Kidney (tissue), 13 donors: ENCODE measurements at regions not wholly inside any gene's neighbourhood (a gene's known extent, or its start where the extent isn't known, plus 50 kb on each side); places are given as distances from the start of the nearest gene placed in this dataset.

Experiments used
- DNase-seq, 5 donors: peaks; one replicate each; pipeline ENCODE4 v3.0.0-alpha.2; 2013 to 2020
- FAIRE-seq: peaks from 2 replicates; lab custom pipeline; 2012; peaks lifted over from hg19 to GRCh38; lab: Jason Lieb, UNC
- H3K27ac ChIP-seq, 2 donors: one replicate each; pipeline ENCODE4 v1.7.0; 2013; ENCODE audit warnings: low read depth in 2 of 2, low read length in 2 of 2, inconsistent platforms in 1 of 2
- H3K27me3 ChIP-seq: one replicate; pipeline ENCODE4 v1.7.1; 2013; ENCODE audit warnings: low read length, inconsistent platforms; ENCODE audit not compliant: control insufficient read depth, insufficient read depth
- H3K36me3 ChIP-seq, 3 donors: one replicate each; pipeline versions ENCODE4 v1.7.0 to v1.7.1; 2013; ENCODE audit warnings: low read length in 3 of 3, control low read depth in 1 of 3, inconsistent platforms in 1 of 3; ENCODE audit not compliant: insufficient read depth in 3 of 3, control insufficient read depth in 2 of 3
- H3K4me1 ChIP-seq, 3 donors: one replicate each; pipeline versions ENCODE4 v1.7.0 to v1.7.1; 2013; ENCODE audit warnings: low read length in 3 of 3, inconsistent platforms in 1 of 3, low read depth in 1 of 3; ENCODE audit not compliant: control insufficient read depth in 2 of 3, insufficient read depth in 2 of 3
- H3K4me3 ChIP-seq, 3 donors: one replicate each; pipeline versions ENCODE4 v1.7.0 to v1.8.1; 2013; ENCODE audit warnings: low read length in 3 of 3, control low read depth in 1 of 3, inconsistent platforms in 1 of 3
- H3K9ac ChIP-seq, 3 donors: one replicate each; pipeline versions ENCODE4 v1.7.0 to v1.7.1; 2013; ENCODE audit warnings: low read length in 3 of 3, control low read depth in 1 of 3, inconsistent platforms in 1 of 3
- H3K9me3 ChIP-seq, 3 donors: one replicate each; pipeline versions ENCODE4 v1.7.0 to v1.7.1; 2013; ENCODE audit warnings: low read length in 3 of 3, control low read depth in 1 of 3, inconsistent platforms in 1 of 3; ENCODE audit not compliant: control insufficient read depth in 2 of 3, insufficient read depth in 1 of 3
- CTCF ChIP-seq: IDR thresholded peaks from 3 replicates; pipeline ENCODE4 v1.5.1; 2012; ENCODE audit warnings: mild to moderate bottlenecking, moderate library complexity, borderline replicate concordance; ENCODE audit not compliant: insufficient read depth; ENCODE audit errors: extremely low read depth
- intact Hi-C: fragments of 100-400 bp; cut with DNase I; formaldehyde crosslinking; loops from one replicate; pipeline ENCODE4 v1.11.1; 2022
- donor health status: control.
- donor health status: control.
- donor health status: control.
- donor health status: control.
- donor health status: control.
- donor health status: DM: yes; HTN: yes; CAD: no.
- donor health status: Normal renal cell carcinoma (clear cell type).

GRCh38 chr4:100796332-100796731 lies 278.5 kb upstream of the EMCN start:
- no peaks in the 10 kb centered on the region for H3K4me1 ChIP-seq
- H3K4me3 ChIP-seq, result no peak overlapping the region
- TF ChIP-seq CTCF, result no peak
- no peak overlapping the region for H3K27ac ChIP-seq
- H3K36me3 ChIP-seq, result no peaks in the 10 kb centered on the region
- H3K27me3 ChIP-seq, result no peaks in the 10 kb centered on the region
- H3K9me3 ChIP-seq, result no peaks in the 10 kb centered on the region
- no peak for FAIRE-seq
- no peak for DNase-seq
- intact Hi-C loops, result no loop called here
- no peak overlapping the region for H3K9ac ChIP-seq

GRCh38 chr4:100795581-100795980 lies 277.8 kb upstream of the EMCN start:
- DNase-seq, result no peak
- no peak overlapping the region for H3K4me3 ChIP-seq
- no peak for TF ChIP-seq CTCF
- H3K9me3 ChIP-seq, result no peaks in the 10 kb centered on the region
- H3K36me3 ChIP-seq, result no peaks in the 10 kb centered on the region
- no peak overlapping the region for H3K9ac ChIP-seq
- no peaks in the 10 kb centered on the region for H3K27me3 ChIP-seq
- no peak overlapping the region for H3K27ac ChIP-seq
- no peak for FAIRE-seq
- intact Hi-C loops, result no loop called here
- no peaks in the 10 kb centered on the region for H3K4me1 ChIP-seq

GRCh38 chr4:100790836-100791615 lies 273.2 kb upstream of the EMCN start:
- Histone ChIP-seq H3K4me3 (no peak overlapping the region), H3K27me3 (no peaks in the 10 kb centered on the region), H3K9me3 (no peaks in the 10 kb centered on the region), H3K9ac (no peak overlapping the region), H3K27ac (no peak overlapping the region), H3K4me1 (no peaks in the 10 kb centered on the region), H3K36me3 (no peaks in the 10 kb centered on the region)
- TF ChIP-seq CTCF, result no peak
- no peak for FAIRE-seq
- intact Hi-C loops, result no loop called here
- DNase-seq, result no peak
